AG04449 (cell line): ENCODE measurements at regions not wholly inside any gene's neighbourhood (a gene's known extent, or its start where the extent isn't known, plus 50 kb on each side); places are given as distances from the start of the nearest gene placed in this dataset.

ENCODE experiments used
- CTCF ChIA-PET: fragments of 350-600 bp; formaldehyde crosslinking; extraction: SDS; loops from one replicate; lab custom pipeline; 2021; ENCODE audit warnings: antibody characterized with exemption; lab: Yijun Ruan, JAX
- POLR2A ChIA-PET: fragments of 400-600, 350-600 bp; formaldehyde crosslinking; extraction: SDS; loops from one replicate; lab custom pipeline; 2020; ENCODE audit warnings: antibody characterized with exemption, inconsistent platforms; lab: Yijun Ruan, JAX
- DNase-seq: peaks from one replicate; pipeline ENCODE4 v3.0.0-alpha.2; 2010; ENCODE audit warnings: low read depth, low spot score
- H3K4me3 ChIP-seq: 2 replicates; pipeline ENCODE4 v1.5.1; 2011; ENCODE audit warnings: low read depth, mild to moderate bottlenecking, control low read depth, low read length
- TF ChIP-seq, protein P1 (sequence below): IDR thresholded peaks from one replicate; pipeline ENCODE4 v1.5.1; 2011; ENCODE audit warnings: mild to moderate bottlenecking, moderate library complexity, low read length, control low read depth, inconsistent platforms; ENCODE audit not compliant: insufficient read depth; ENCODE audit errors: missing control alignments

DNA sequence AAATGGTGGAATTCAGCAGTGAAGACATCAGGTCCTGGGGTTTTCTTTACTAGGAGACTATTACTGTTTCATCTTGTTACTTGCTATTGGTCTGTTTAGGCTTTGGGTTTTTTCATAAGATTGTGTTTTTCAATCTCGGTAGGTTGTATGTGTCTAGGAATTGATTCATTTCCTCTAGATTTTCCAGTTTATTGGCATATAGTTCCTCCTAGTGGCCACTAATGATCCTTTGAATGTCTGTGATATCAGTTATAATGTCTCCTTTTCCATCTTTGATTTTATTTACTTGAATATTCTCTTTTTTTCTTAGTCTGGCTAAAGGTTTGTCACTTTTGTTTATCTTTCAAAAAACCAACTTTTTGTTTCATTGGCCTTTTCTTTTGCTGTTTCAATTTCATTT is 233.0 kb downstream of the RWDD3 start:
- CTCF ChIA-PET, result no interaction called here
- no peak for DNase-seq
- POLR2A ChIA-PET, result no interaction called here
- TF ChIP-seq, protein P1, sequence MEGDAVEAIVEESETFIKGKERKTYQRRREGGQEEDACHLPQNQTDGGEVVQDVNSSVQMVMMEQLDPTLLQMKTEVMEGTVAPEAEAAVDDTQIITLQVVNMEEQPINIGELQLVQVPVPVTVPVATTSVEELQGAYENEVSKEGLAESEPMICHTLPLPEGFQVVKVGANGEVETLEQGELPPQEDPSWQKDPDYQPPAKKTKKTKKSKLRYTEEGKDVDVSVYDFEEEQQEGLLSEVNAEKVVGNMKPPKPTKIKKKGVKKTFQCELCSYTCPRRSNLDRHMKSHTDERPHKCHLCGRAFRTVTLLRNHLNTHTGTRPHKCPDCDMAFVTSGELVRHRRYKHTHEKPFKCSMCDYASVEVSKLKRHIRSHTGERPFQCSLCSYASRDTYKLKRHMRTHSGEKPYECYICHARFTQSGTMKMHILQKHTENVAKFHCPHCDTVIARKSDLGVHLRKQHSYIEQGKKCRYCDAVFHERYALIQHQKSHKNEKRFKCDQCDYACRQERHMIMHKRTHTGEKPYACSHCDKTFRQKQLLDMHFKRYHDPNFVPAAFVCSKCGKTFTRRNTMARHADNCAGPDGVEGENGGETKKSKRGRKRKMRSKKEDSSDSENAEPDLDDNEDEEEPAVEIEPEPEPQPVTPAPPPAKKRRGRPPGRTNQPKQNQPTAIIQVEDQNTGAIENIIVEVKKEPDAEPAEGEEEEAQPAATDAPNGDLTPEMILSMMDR, result no peak
- no peak overlapping the region for H3K4me3 ChIP-seq

DNA sequence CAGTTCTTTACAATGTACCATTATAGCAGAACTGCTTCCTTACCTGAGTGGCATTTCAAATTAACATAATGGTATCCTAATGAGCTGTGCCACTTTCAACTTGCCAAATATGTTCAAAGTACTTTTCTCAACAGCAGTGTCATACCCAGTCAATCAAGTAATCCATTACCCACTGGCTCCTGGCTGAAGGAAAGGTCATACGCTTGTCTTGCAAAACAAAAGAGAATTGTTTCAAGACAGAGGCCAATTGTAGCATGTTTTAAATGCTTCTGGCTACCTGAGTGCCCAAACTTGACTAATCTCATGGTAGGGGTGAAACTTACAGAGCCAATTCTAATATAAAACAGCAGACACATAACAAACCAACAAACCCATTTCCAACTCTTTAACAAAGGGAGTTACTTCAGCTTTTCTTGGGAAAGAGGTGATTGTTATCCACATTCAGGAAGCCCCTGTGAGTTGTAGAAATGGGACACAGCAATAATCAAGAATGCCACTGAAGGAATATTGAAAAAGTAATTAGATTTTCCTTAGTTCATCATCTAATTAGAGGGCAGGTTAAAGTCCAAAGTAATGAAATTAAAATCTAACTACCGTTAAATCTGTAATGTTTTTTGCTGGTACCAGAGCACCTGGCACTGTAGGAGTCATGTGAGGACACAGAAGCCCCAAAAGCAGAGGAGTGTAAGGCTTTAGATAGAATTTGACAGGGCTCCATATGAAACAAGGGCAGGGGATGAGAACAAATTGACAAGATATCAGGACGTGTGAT is 241.9 kb downstream of the RWDD3 start:
- DNase-seq, result no peak
- H3K4me3 ChIP-seq, result no peak overlapping the region
- CTCF ChIA-PET, result no interaction called here
- POLR2A ChIA-PET, result no interaction called here
- TF ChIP-seq, protein P1, result no peak

DNA sequence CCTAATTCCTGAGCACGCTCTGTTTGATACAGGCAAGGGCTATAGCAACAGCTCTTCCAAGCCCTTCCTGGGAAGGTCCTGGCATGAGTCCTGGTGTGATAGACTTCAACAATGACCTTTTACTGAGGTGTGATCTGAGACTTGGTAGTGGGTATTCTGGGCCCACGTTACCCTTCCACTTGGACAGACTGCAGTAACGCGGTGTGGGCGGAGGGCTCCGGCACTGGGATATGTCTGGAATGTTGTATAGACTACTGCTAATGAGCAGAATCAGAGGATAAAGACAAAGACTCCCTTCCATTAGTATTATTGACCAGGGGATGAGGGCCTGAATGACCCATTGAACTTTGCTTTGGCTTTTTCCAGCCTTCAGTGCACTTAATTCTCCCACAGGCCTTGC is 262.3 kb downstream of the RWDD3 start:
- POLR2A ChIA-PET, result no interaction called here
- no peak for DNase-seq
- CTCF ChIA-PET, result no interaction called here
- TF ChIP-seq, protein P1, result no peak
- no peak overlapping the region for H3K4me3 ChIP-seq

DNA sequence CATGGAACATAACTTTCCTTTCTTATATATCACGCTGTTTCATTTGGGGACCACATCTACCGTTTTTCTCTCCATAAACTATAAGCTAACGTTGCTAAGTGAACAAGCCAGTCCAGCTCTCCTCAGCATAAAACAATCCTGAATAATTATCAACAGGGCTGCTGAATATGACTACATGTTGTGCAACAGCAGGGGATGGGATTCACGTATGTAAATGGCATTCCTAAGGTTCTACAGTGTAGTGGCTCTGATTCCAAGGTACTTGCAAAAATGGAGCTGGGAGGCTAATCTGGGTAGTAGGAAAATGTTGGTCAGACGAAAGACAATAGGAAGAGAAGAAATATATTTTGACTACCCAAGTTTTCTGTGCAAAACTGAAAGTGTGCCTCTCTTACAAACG is 262.8 kb downstream of the RWDD3 start:
- no peak overlapping the region for H3K4me3 ChIP-seq
- TF ChIP-seq, protein P1, result no peak
- no peak for DNase-seq
- ChIA-PET POLR2A (no interaction called here), CTCF (no interaction called here)

DNA sequence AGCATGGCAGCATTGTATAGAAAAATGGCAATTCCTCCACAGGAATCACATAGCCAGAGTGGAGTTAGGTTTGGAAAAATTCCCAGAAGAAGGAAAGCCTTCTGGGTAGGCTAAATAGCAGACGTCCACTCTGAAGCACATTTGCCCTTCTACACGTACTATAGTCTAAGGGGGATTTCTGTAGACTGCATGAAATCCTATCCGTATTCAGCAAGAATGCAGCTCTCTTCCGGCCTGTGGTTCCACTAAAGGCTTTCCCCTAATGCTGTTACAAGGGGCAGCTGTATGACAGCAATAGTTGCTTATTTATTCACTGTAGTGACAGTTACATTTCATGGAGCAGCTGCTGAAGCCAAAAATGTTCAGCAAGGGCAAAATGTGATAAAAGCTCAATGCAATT is 263.6 kb downstream of the RWDD3 start:
- TF ChIP-seq, protein P1, result no peak
- no peak for DNase-seq
- no peak overlapping the region for H3K4me3 ChIP-seq
- POLR2A ChIA-PET, result no interaction called here
- CTCF ChIA-PET, result no interaction called here

DNA sequence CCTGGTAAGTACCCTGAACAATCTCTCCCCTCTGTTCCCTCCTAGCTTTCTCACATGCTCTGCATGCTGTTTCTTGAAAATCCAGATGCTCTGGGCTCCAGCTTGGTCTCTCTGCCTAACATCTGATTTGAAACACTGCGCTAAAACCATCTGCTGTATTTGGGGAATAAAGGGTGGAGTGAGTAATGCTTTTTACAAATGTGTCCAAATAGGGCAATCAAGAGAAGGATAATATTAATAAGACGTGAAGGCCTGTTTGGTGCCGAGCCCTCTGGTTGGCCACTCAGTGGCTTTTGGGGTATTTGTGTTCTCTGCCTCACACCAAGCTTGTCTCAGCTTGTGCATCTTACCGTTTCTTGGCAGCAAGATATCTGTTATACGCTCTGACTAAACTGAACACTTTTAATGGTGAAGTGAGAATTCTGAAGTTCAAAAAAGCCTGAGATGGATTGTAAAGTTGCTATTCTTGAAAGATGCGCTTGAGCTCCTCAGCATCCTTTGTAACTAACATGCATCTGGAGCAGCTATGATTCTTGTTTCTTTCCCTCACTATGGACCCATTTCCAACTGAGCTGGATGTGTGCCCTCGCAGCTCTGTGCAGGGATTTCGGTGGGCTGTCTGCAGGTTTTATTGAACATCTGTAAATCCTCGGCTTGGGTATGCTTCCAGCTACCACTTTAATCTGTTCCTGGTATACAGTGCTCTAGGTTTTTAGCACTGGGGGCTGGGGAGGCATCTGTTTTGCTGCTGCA is 269.4 kb downstream of the RWDD3 start:
- no peak for DNase-seq
- ChIA-PET POLR2A (no interaction called here), CTCF (no interaction called here)
- TF ChIP-seq, protein P1, result no peak
- no peak overlapping the region for H3K4me3 ChIP-seq
